GM12878 (cell line): ENCODE measurements at regions not wholly inside any gene's neighbourhood (a gene's known extent, or its start where the extent isn't known, plus 50 kb on each side); places are given as distances from the start of the nearest gene placed in this dataset.

Source experiments
- BHLHE40 ChIP-seq, 2 experiments: fragments of 450-650 bp in 1 of 2; IDR thresholded peaks; 2 replicates each; pipeline ENCODE4 v1.6.1; 2011 to 2017; ENCODE audit warnings: low read depth in 2 of 2, borderline replicate concordance in 1 of 2, improper control_type of control experiment in 1 of 2, low read length in 1 of 2, mild to moderate bottlenecking in 1 of 2
- IKZF2 ChIP-seq, 2 experiments: fragments of 450-650 bp; IDR thresholded peaks; 2 replicates each; pipeline ENCODE4 v1.6.1; 2017; ENCODE audit warnings: mild to moderate bottlenecking in 2 of 2, moderate library complexity in 2 of 2
- IRF4 ChIP-seq: IDR thresholded peaks from 2 replicates; pipeline ENCODE4 v1.6.1; 2011; ENCODE audit warnings: low read depth, low read length
- MLLT1 ChIP-seq: fragments of 450-650 bp; IDR thresholded peaks from 2 replicates; pipeline ENCODE4 v1.6.1; 2016; ENCODE audit warnings: mild to moderate bottlenecking
- MTA3 ChIP-seq: IDR thresholded peaks from 2 replicates; pipeline ENCODE4 v1.6.1; 2012; ENCODE audit warnings: low read length, inconsistent platforms, borderline replicate concordance
- NFXL1 ChIP-seq: fragments of 450-650 bp; IDR thresholded peaks from 2 replicates; pipeline ENCODE4 v1.6.1; 2017; ENCODE audit warnings: antibody characterized with exemption, mild to moderate bottlenecking, borderline replicate concordance
- NR2F1 ChIP-seq: fragments of 450-650 bp; conservative IDR thresholded peaks from 2 replicates; pipeline ENCODE4 v1.6.1; 2017; ENCODE audit warnings: mild to moderate bottlenecking
- RCOR1 ChIP-seq: conservative IDR thresholded peaks from 2 replicates; pipeline ENCODE4 v1.6.1; 2012; ENCODE audit warnings: low read depth, low read length, improper control_type of control experiment
- RFX5 ChIP-seq: IDR thresholded peaks from 2 replicates; pipeline ENCODE4 v1.6.1; 2011; ENCODE audit warnings: low read depth, low read length, improper control_type of control experiment
- SIN3A ChIP-seq: IDR thresholded peaks from 2 replicates; pipeline ENCODE4 v1.6.1; 2012; ENCODE audit warnings: low read depth, low read length, improper control_type of control experiment
- SMARCA5 ChIP-seq: fragments of 450-650 bp; IDR thresholded peaks from 2 replicates; pipeline ENCODE4 v1.6.1; 2017; ENCODE audit warnings: mild to moderate bottlenecking
- TCF3 ChIP-seq: IDR thresholded peaks from 2 replicates; pipeline ENCODE4 v1.6.1; 2012; ENCODE audit warnings: low read depth, mild to moderate bottlenecking, low read length, borderline replicate concordance; ENCODE audit not compliant: insufficient read depth
- YY1 ChIP-seq: IDR thresholded peaks from 2 replicates; pipeline ENCODE4 v1.6.1; 2011; ENCODE audit warnings: low read depth, mild to moderate bottlenecking, low read length
- ZBED1 ChIP-seq: IDR thresholded peaks from 2 replicates; pipeline ENCODE4 v1.6.1; 2016; ENCODE audit warnings: borderline replicate concordance
- ZBTB33 ChIP-seq: fragments of 450-650 bp; IDR thresholded peaks from 2 replicates; pipeline ENCODE4 v1.6.1; 2017; ENCODE audit warnings: mild to moderate bottlenecking
- ZSCAN29 ChIP-seq: fragments of 450-650 bp; IDR thresholded peaks from 2 replicates; pipeline ENCODE4 v1.6.1; 2017; ENCODE audit warnings: mild to moderate bottlenecking, moderate library complexity
- TF ChIP-seq, protein P1 (sequence below): fragments of 450-650 bp; conservative IDR thresholded peaks from 2 replicates; pipeline ENCODE4 v1.6.1; 2017; ENCODE audit warnings: mild to moderate bottlenecking, moderate library complexity
- TF ChIP-seq, protein P2 (sequence below): fragments of 450-650 bp; IDR thresholded peaks from 2 replicates; pipeline ENCODE4 v1.6.1; 2018; ENCODE audit warnings: mild to moderate bottlenecking, low read depth, moderate library complexity; ENCODE audit not compliant: partially characterized antibody

DNA sequence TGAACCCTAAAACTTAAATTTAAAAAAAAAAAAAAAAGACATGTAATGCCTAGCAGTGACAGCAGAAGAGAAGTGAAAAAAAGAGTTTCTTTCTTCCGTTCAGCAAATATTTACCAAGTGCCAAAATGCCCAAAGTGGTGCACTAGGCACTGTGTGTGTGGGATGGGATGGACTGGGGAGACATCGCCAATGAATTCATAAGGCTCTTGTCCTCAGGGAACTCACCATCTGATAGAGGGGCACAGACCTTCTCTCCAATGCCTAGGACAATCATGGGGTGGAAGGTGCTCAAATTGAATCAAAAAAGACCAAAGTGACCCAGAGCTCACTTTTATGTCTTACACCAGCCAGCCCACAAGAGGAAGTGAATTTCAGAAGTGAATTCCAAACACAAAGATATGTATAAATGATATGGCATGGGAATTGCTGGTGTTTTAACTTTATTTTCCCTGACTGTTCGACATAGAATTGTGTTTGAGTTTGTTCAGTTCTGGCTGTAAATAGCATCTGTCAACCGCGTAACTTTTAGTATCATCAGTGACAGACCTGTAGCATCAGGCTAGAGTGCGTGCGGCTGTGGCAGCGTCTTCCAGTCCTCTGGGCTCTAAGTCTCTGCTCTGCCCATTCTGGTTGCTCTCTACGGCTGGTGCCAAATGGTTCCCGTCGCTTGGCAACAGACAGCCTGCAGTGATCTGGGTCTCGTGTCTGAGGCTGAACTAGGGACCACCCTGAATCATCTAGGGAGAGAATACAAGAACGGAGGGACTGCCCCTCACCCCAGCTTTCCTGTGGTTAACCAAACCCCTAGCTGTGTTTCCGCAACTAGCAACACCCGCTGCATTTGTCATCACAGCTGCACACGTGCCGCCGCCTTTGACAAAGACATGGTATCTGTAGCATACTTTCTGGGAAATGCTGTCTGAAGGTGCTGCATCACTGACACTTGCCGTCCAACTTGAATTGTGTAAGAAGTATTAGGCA lies 154.0 kb upstream of the THBS1 start (continued):
- peak; percentile 99 to 100 for TF ChIP-seq BHLHE40 (IDR thresholded peaks at IDR 0.05; ENCODE audit: borderline replicate concordance in 1 of 2, low read depth in 2 of 2, low read length in 1 of 2)
- 0 out of 2 replicates have a peak, but pooled peaks have one; percentile 43 for TF ChIP-seq NR2F1
- TF ChIP-seq MTA3, result peak; percentile 88; the same call in 1 of the 2 replicates
- TF ChIP-seq RCOR1, result peak; percentile 64; the same call in 1 of the 2 replicates
- no peak for TF ChIP-seq RFX5
- peak; percentile 97 for TF ChIP-seq TCF3
- TF ChIP-seq, protein P1, sequence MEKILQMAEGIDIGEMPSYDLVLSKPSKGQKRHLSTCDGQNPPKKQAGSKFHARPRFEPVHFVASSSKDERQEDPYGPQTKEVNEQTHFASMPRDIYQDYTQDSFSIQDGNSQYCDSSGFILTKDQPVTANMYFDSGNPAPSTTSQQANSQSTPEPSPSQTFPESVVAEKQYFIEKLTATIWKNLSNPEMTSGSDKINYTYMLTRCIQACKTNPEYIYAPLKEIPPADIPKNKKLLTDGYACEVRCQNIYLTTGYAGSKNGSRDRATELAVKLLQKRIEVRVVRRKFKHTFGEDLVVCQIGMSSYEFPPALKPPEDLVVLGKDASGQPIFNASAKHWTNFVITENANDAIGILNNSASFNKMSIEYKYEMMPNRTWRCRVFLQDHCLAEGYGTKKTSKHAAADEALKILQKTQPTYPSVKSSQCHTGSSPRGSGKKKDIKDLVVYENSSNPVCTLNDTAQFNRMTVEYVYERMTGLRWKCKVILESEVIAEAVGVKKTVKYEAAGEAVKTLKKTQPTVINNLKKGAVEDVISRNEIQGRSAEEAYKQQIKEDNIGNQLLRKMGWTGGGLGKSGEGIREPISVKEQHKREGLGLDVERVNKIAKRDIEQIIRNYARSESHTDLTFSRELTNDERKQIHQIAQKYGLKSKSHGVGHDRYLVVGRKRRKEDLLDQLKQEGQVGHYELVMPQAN, result no peak
- TF ChIP-seq, protein P2, sequence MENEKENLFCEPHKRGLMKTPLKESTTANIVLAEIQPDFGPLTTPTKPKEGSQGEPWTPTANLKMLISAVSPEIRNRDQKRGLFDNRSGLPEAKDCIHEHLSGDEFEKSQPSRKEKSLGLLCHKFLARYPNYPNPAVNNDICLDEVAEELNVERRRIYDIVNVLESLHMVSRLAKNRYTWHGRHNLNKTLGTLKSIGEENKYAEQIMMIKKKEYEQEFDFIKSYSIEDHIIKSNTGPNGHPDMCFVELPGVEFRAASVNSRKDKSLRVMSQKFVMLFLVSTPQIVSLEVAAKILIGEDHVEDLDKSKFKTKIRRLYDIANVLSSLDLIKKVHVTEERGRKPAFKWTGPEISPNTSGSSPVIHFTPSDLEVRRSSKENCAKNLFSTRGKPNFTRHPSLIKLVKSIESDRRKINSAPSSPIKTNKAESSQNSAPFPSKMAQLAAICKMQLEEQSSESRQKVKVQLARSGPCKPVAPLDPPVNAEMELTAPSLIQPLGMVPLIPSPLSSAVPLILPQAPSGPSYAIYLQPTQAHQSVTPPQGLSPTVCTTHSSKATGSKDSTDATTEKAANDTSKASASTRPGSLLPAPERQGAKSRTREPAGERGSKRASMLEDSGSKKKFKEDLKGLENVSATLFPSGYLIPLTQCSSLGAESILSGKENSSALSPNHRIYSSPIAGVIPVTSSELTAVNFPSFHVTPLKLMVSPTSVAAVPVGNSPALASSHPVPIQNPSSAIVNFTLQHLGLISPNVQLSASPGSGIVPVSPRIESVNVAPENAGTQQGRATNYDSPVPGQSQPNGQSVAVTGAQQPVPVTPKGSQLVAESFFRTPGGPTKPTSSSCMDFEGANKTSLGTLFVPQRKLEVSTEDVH, result no peak
- no peak for TF ChIP-seq NFXL1
- 0 out of 2 replicates have a peak, but pooled peaks have one; percentile 21 for TF ChIP-seq YY1
- no peak for TF ChIP-seq SMARCA5
- peak; percentile 81 to 85 for TF ChIP-seq IKZF2 (IDR thresholded peaks at IDR 0.05)
- TF ChIP-seq SIN3A, result no peak
- TF ChIP-seq MLLT1, result peak; percentile 92
- TF ChIP-seq ZBED1, result no peak
- no peak for TF ChIP-seq ZSCAN29
- TF ChIP-seq IRF4, result peak; percentile 83
- TF ChIP-seq ZBTB33, result no peak
